Effector memory CD8-positive, alpha-beta T cell (primary cell): ENCODE measurements at regions not wholly inside any gene's neighbourhood (a gene's known extent, or its start where the extent isn't known, plus 50 kb on each side); places are given as distances from the start of the nearest gene placed in this dataset.
"Not testable (repeated sequence)": the region's sequence is repeated elsewhere in the genome, so short reads cannot be mapped to it uniquely, and the experiment has no call there.

Source experiments
- ATAC-seq: fragments of 150-1000 bp; cut with Tn5 transposase; replicated peaks from 2 replicates; pipeline ENCODE4 v1.10.0; 2021; ENCODE audit warnings: mild to moderate bottlenecking, moderate library complexity
- DNase-seq, 3 experiments: peaks; one replicate each; pipeline ENCODE4 v3.0.0; 2021
- H3K27ac Mint-ChIP-seq, 2 donors: one replicate each; pipeline ENCODE4 v1.8.0; 2022; ENCODE audit warnings: mild to moderate bottlenecking in 2 of 2, mixed read lengths in 2 of 2, moderate library complexity in 2 of 2
- H3K27me3 Mint-ChIP-seq, 2 donors: one replicate each; pipeline ENCODE4 v1.8.0; 2022; ENCODE audit warnings: mixed read lengths in 2 of 2
- H3K36me3 Mint-ChIP-seq: one replicate; pipeline ENCODE4 v1.8.0; 2022; ENCODE audit warnings: mild to moderate bottlenecking, moderate library complexity, mixed read lengths; ENCODE audit not compliant: insufficient read depth
- H3K4me1 Mint-ChIP-seq, 2 donors: one replicate each; pipeline ENCODE4 v1.8.0; 2022; ENCODE audit warnings: low read depth in 2 of 2, mixed read lengths in 2 of 2
- H3K4me3 Mint-ChIP-seq, 2 donors: one replicate each; pipeline ENCODE4 v1.8.0; 2022; ENCODE audit warnings: mild to moderate bottlenecking in 2 of 2, mixed read lengths in 2 of 2, moderate library complexity in 2 of 2
- H3K9me3 Mint-ChIP-seq, 2 donors: one replicate each; pipeline ENCODE4 v1.8.0; 2022; ENCODE audit warnings: mixed read lengths in 2 of 2

GRCh38 chr9:22208846-22209585, 199.9 kb upstream of the CDKN2B start:
- Mint-ChIP-seq H3K27me3 (no peaks in the 10 kb centered on the region), H3K4me3 (peak overlapping the region; percentile 72 to 74), H3K36me3 (no peaks in the 10 kb centered on the region), H3K27ac (peak overlapping the region; percentile 74 to 85), H3K9me3 (no peaks in the 10 kb centered on the region), H3K4me1 (peaks cover 9 to 14% of the 10 kb centered on the region in 2 donors)
- no peak for DNase-seq
- ATAC-seq, result peak; percentile 42

GRCh38 chr9:22210262-22210661, 201.2 kb upstream of the CDKN2B start:
- DNase-seq, result no peak
- H3K36me3 Mint-ChIP-seq, result no peaks in the 10 kb centered on the region
- H3K9me3 Mint-ChIP-seq, result no peaks in the 10 kb centered on the region
- no peak overlapping the region for H3K4me3 Mint-ChIP-seq
- peaks cover 9 to 14% of the 10 kb centered on the region in 2 donors for H3K4me1 Mint-ChIP-seq
- ATAC-seq, result no peak
- no peaks in the 10 kb centered on the region for H3K27me3 Mint-ChIP-seq
- H3K27ac Mint-ChIP-seq, result no peak overlapping the region

- H3K36me3 Mint-ChIP-seq, result no peaks in the 10 kb centered on the region
- H3K4me3 Mint-ChIP-seq, result no peak overlapping the region
- peaks cover 9 to 14% of the 10 kb centered on the region in 2 donors for H3K4me1 Mint-ChIP-seq
- no peaks in the 10 kb centered on the region for H3K27me3 Mint-ChIP-seq
- ATAC-seq, result no peak
- no peaks in the 10 kb centered on the region for H3K9me3 Mint-ChIP-seq
- no peak for DNase-seq
- H3K27ac Mint-ChIP-seq, result no peak overlapping the region
Observed at GRCh38 chr9:22210936-22211335, 201.8 kb upstream of the CDKN2B start.

- no peaks in the 10 kb centered on the region for H3K9me3 Mint-ChIP-seq
- H3K4me1 Mint-ChIP-seq, result peaks cover 9 to 14% of the 10 kb centered on the region in 2 donors
- DNase-seq (no peak), ATAC-seq (no peak)
- no peak overlapping the region for H3K27ac Mint-ChIP-seq
- H3K4me3 Mint-ChIP-seq, result no peak overlapping the region
- H3K27me3 Mint-ChIP-seq, result no peaks in the 10 kb centered on the region
- H3K36me3 Mint-ChIP-seq, result no peaks in the 10 kb centered on the region
Observed at GRCh38 chr9:22211588-22212360, 202.7 kb upstream of the CDKN2B start.

- DNase-seq, result no peak
- no peak for ATAC-seq
Observed at GRCh38 chr9:22214021-22214420, 204.9 kb upstream of the CDKN2B start.

GRCh38 chr9:22214497-22215031, 205.5 kb upstream of the CDKN2B start:
- no peaks in the 10 kb centered on the region for H3K9me3 Mint-ChIP-seq
- DNase-seq (no peak), ATAC-seq (no peak)
- H3K27ac Mint-ChIP-seq, result peak overlapping the region in 1 of 2 donors; percentile 3
- H3K27me3 Mint-ChIP-seq, result no peaks in the 10 kb centered on the region
- no peak overlapping the region for H3K4me3 Mint-ChIP-seq
- no peaks in the 10 kb centered on the region for H3K4me1 Mint-ChIP-seq
- no peaks in the 10 kb centered on the region for H3K36me3 Mint-ChIP-seq

More at GRCh38 chr9:22214021-22214420, 204.9 kb upstream of the CDKN2B start:
- no peaks in the 10 kb centered on the region for H3K27me3 Mint-ChIP-seq
- H3K9me3 Mint-ChIP-seq, result no peaks in the 10 kb centered on the region
- no peak overlapping the region for H3K4me3 Mint-ChIP-seq
- H3K27ac Mint-ChIP-seq, result peak overlapping the region in 1 of 2 donors; percentile 3
- H3K36me3 Mint-ChIP-seq, result no peaks in the 10 kb centered on the region
- peaks cover 3 to 4% of the 10 kb centered on the region in 2 donors for H3K4me1 Mint-ChIP-seq

- H3K27me3 Mint-ChIP-seq, result no peaks in the 10 kb centered on the region
- no peaks in the 10 kb centered on the region for H3K36me3 Mint-ChIP-seq
- no peaks in the 10 kb centered on the region for H3K4me1 Mint-ChIP-seq
- H3K4me3 Mint-ChIP-seq, result no peak overlapping the region
- no peaks in the 10 kb centered on the region for H3K9me3 Mint-ChIP-seq
- H3K27ac Mint-ChIP-seq, result no peak overlapping the region
- DNase-seq (no peak), ATAC-seq (no peak)
Observed at GRCh38 chr9:22215521-22215920, 206.4 kb upstream of the CDKN2B start.

- no peak overlapping the region for H3K4me3 Mint-ChIP-seq
- H3K9me3 Mint-ChIP-seq, result no peaks in the 10 kb centered on the region
- H3K4me1 Mint-ChIP-seq, result no peaks in the 10 kb centered on the region
- H3K27me3 Mint-ChIP-seq, result no peaks in the 10 kb centered on the region
- no peak overlapping the region for H3K27ac Mint-ChIP-seq
- no peaks in the 10 kb centered on the region for H3K36me3 Mint-ChIP-seq
- ATAC-seq (no peak), DNase-seq (no peak)
Observed at GRCh38 chr9:22216730-22217172, 207.6 kb upstream of the CDKN2B start.

GRCh38 chr9:22217254-22217653, 208.1 kb upstream of the CDKN2B start:
- no peak for DNase-seq
- ATAC-seq, result no peak
- H3K4me1 Mint-ChIP-seq, result no peaks in the 10 kb centered on the region
- no peaks in the 10 kb centered on the region for H3K9me3 Mint-ChIP-seq
- no peaks in the 10 kb centered on the region for H3K36me3 Mint-ChIP-seq
- H3K27ac Mint-ChIP-seq, result no peak overlapping the region
- no peaks in the 10 kb centered on the region for H3K27me3 Mint-ChIP-seq
- H3K4me3 Mint-ChIP-seq, result no peak overlapping the region

GRCh38 chr9:22225856-22226255, 216.8 kb upstream of the CDKN2B start:
- not testable (repeated sequence) for H3K4me1 Mint-ChIP-seq, H3K4me3 Mint-ChIP-seq, ATAC-seq, H3K27ac Mint-ChIP-seq, H3K9me3 Mint-ChIP-seq, H3K36me3 Mint-ChIP-seq, DNase-seq
- H3K27me3 Mint-ChIP-seq, result peaks cover 4 to 14% of the 10 kb centered on the region in 2 donors

- H3K9me3 Mint-ChIP-seq, result peaks cover 0 to 12% of the 10 kb centered on the region in 2 donors
- no peaks in the 10 kb centered on the region for H3K36me3 Mint-ChIP-seq
- ATAC-seq (no peak), DNase-seq (no peak)
- H3K4me3 Mint-ChIP-seq, result no peak overlapping the region
- H3K27me3 Mint-ChIP-seq, result peaks cover 24 to 35% of the 10 kb centered on the region in 2 donors
- H3K4me1 Mint-ChIP-seq, result no peaks in the 10 kb centered on the region
- H3K27ac Mint-ChIP-seq, result no peak overlapping the region
Observed at GRCh38 chr9:22227986-22228385, 218.6 kb upstream of the DMRTA1 start.

GRCh38 chr9:22228542-22228941, 218.1 kb upstream of the DMRTA1 start:
- Mint-ChIP-seq H3K9me3 (peaks cover 0 to 12% of the 10 kb centered on the region in 2 donors), H3K27me3 (peaks cover 24 to 34% of the 10 kb centered on the region in 2 donors), H3K4me1 (no peaks in the 10 kb centered on the region), H3K36me3 (no peaks in the 10 kb centered on the region), H3K27ac (no peak overlapping the region), H3K4me3 (no peak overlapping the region)
- no peak for ATAC-seq
- DNase-seq, result no peak

- no peak overlapping the region for H3K4me3 Mint-ChIP-seq
- H3K4me1 Mint-ChIP-seq, result no peaks in the 10 kb centered on the region
- H3K9me3 Mint-ChIP-seq, result peaks cover 0 to 12% of the 10 kb centered on the region in 2 donors
- H3K27me3 Mint-ChIP-seq, result peaks cover 24 to 29% of the 10 kb centered on the region in 2 donors
- ATAC-seq, result no peak
- H3K36me3 Mint-ChIP-seq, result no peaks in the 10 kb centered on the region
- no peak overlapping the region for H3K27ac Mint-ChIP-seq
- DNase-seq, result no peak
Observed at GRCh38 chr9:22229069-22229468, 217.6 kb upstream of the DMRTA1 start.
